ENCODE measurements at regions not wholly inside any gene's neighbourhood (a gene's known extent, or its start where the extent isn't known, plus 50 kb on each side); places are given as distances from the start of the nearest gene placed in this dataset.

- no peak for FAIRE-seq
These were observed 71.6 kb downstream of the MYEOV start for GRCh38 chr11:69365558-69365957.

- no peak for FAIRE-seq
These were observed 72.6 kb downstream of the MYEOV start for GRCh38 chr11:69366591-69366990.

GRCh38 chr11:69367211-69367964, 73.4 kb downstream of the MYEOV start:
- no peak for FAIRE-seq

GRCh38 chr11:69368119-69368880, 74.3 kb downstream of the MYEOV start:
- FAIRE-seq = no peak

- FAIRE-seq = no peak
These were observed 75.4 kb downstream of the MYEOV start for GRCh38 chr11:69369210-69369825.

GRCh38 chr11:69369945-69370344, 76.0 kb downstream of the MYEOV start:
- FAIRE-seq = no peak

GRCh38 chr11:69370984-69371709, 77.2 kb downstream of the MYEOV start:
- no peak for FAIRE-seq

GRCh38 chr11:69371731-69372588, 78.0 kb downstream of the MYEOV start:
- no peak for FAIRE-seq

GRCh38 chr11:69372589-69373250, 78.8 kb downstream of the MYEOV start:
- no peak for FAIRE-seq

- no peak for FAIRE-seq
These were observed 79.3 kb downstream of the MYEOV start for GRCh38 chr11:69373251-69373635.

GRCh38 chr11:69374110-69374945, 80.4 kb downstream of the MYEOV start:
- no peak for FAIRE-seq

GRCh38 chr11:69374946-69375310, 81.0 kb downstream of the MYEOV start:
- no peak for FAIRE-seq

GRCh38 chr11:69375316-69376154, 81.6 kb downstream of the MYEOV start:
- FAIRE-seq = no peak

- FAIRE-seq = no peak
These were observed 82.4 kb downstream of the MYEOV start for GRCh38 chr11:69376155-69377028.

GRCh38 chr11:69377029-69377952, 83.3 kb downstream of the MYEOV start:
- no peak for FAIRE-seq

GRCh38 chr11:69377953-69378302, 84.0 kb downstream of the MYEOV start:
- no peak for FAIRE-seq

- FAIRE-seq = no peak
These were observed 84.6 kb downstream of the MYEOV start for GRCh38 chr11:69378303-69379141.

All from A204.1 (cell line).